ENCODE measurements at regions not wholly inside any gene's neighbourhood (a gene's known extent, or its start where the extent isn't known, plus 50 kb on each side); places are given as distances from the start of the nearest gene placed in this dataset.

- ChIA-PET POLR2A (no interaction called here), CTCF (no interaction called here)
- H3K9me3 ChIP-seq (ENCODE audit: control insufficient read depth, insufficient read depth, low read length) = no peaks in the 10 kb centered on the region
- no peak for DNase-seq (ENCODE audit: low read depth, low spot score)
- no peak overlapping the region for H3K4me3 ChIP-seq (ENCODE audit: low read depth, low read length)
- H3K27me3 ChIP-seq (ENCODE audit: control insufficient read depth, insufficient read depth, low read length) = peaks cover 4% of the 10 kb centered on the region
- no peak overlapping the region for H3K27ac ChIP-seq (ENCODE audit: low read depth, low read length)
- no peak for TF ChIP-seq CTCF (IDR thresholded peaks at IDR 0.05; ENCODE audit: low read depth, low read length)
Measured at GRCh38 chr13:20313896-20314295, 81.8 kb upstream of the GJB6 start.

- ChIA-PET CTCF (no interaction called here), POLR2A (no interaction called here)
- no peak for TF ChIP-seq CTCF (IDR thresholded peaks at IDR 0.05; ENCODE audit: low read depth, low read length)
- Histone ChIP-seq H3K9me3 (ENCODE audit: control insufficient read depth, insufficient read depth, low read length) (no peaks in the 10 kb centered on the region), H3K27me3 (ENCODE audit: control insufficient read depth, insufficient read depth, low read length) (peaks cover 9% of the 10 kb centered on the region), H3K27ac (ENCODE audit: low read depth, low read length) (no peak overlapping the region), H3K4me3 (ENCODE audit: low read depth, low read length) (no peak overlapping the region)
- DNase-seq (ENCODE audit: low read depth, low spot score) = no peak
Measured at GRCh38 chr13:20312292-20312691, 80.2 kb upstream of the GJB6 start.

- H3K27me3 ChIP-seq (ENCODE audit: control insufficient read depth, insufficient read depth, low read length) = peaks cover 13% of the 10 kb centered on the region
- ChIA-PET POLR2A (no interaction called here), CTCF (no interaction called here)
- H3K4me3 ChIP-seq (ENCODE audit: low read depth, low read length) = no peak overlapping the region
- H3K27ac ChIP-seq (ENCODE audit: low read depth, low read length) = no peak overlapping the region
- no peak for DNase-seq (ENCODE audit: low read depth, low spot score)
- TF ChIP-seq CTCF (IDR thresholded peaks at IDR 0.05; ENCODE audit: low read depth, low read length) = no peak
- H3K9me3 ChIP-seq (ENCODE audit: control insufficient read depth, insufficient read depth, low read length) = no peaks in the 10 kb centered on the region
Measured at GRCh38 chr13:20311596-20311995, 79.5 kb upstream of the GJB6 start.

- ChIA-PET CTCF (no interaction called here), POLR2A (no interaction called here)
- no peak for DNase-seq (ENCODE audit: low read depth, low spot score)
- Histone ChIP-seq H3K27me3 (ENCODE audit: control insufficient read depth, insufficient read depth, low read length) (peaks cover 13% of the 10 kb centered on the region), H3K27ac (ENCODE audit: low read depth, low read length) (no peak overlapping the region), H3K4me3 (ENCODE audit: low read depth, low read length) (no peak overlapping the region), H3K9me3 (ENCODE audit: control insufficient read depth, insufficient read depth, low read length) (no peaks in the 10 kb centered on the region)
- TF ChIP-seq CTCF (IDR thresholded peaks at IDR 0.05; ENCODE audit: low read depth, low read length) = no peak
Measured at GRCh38 chr13:20311022-20311421, 78.9 kb upstream of the GJB6 start.

- TF ChIP-seq CTCF (IDR thresholded peaks at IDR 0.05; ENCODE audit: low read depth, low read length) = no peak
- POLR2A ChIA-PET = no interaction called here
- Histone ChIP-seq H3K27ac (ENCODE audit: low read depth, low read length) (no peak overlapping the region), H3K4me3 (ENCODE audit: low read depth, low read length) (no peak overlapping the region), H3K27me3 (ENCODE audit: control insufficient read depth, insufficient read depth, low read length) (peaks cover 38% of the 10 kb centered on the region), H3K9me3 (ENCODE audit: control insufficient read depth, insufficient read depth, low read length) (peaks cover 7% of the 10 kb centered on the region; the same call in 1 of the 2 replicates)
- DNase-seq (ENCODE audit: low read depth, low spot score) = no peak
- CTCF ChIA-PET = no interaction called here
Measured at GRCh38 chr13:20306039-20306438, 73.9 kb upstream of the GJB6 start.

Data from AG04450 (cell line).